ENCODE measurements at regions not wholly inside any gene's neighbourhood (a gene's known extent, or its start where the extent isn't known, plus 50 kb on each side); places are given as distances from the start of the nearest gene placed in this dataset.
"Not testable (repeated sequence)": the region's sequence is repeated elsewhere in the genome, so short reads cannot be mapped to it uniquely, and the experiment has no call there.

- no peak for TF ChIP-seq CTCF (IDR thresholded peaks at IDR 0.05 in 8 of 11, conservative IDR thresholded peaks at IDR 0.05 in 3 of 11)
- TF ChIP-seq POLR2A (IDR thresholded peaks at IDR 0.05) = no peak
- TF ChIP-seq POLR2AphosphoS5 (IDR thresholded peaks at IDR 0.05) = no peak
- Histone ChIP-seq H3K27ac (no peak overlapping the region), H3K27me3 (replicated peaks in 1 of 7) (no peaks in the 10 kb centered on the region), H3K9me3 (peaks cover 0 to 24% (median 9%) of the 10 kb centered on the region in 8 donors), H3K4me1 (no peaks in the 10 kb centered on the region), H3K36me3 (no peaks in the 10 kb centered on the region), H3K4me3 (no peak overlapping the region)
- 77 to 94% (median 88%) methylated on average over 2 of the region's 2 CpGs for WGBS, 5 donors
- intact Hi-C loops (cut with DNase I; ENCODE audit: low total_unique reads) = no loop called here
- no peak for DNase-seq
Observed at GRCh38 chr7:125316466-125316865, 386.8 kb upstream of the POT1 start.

GRCh38 chr7:125299003-125299765 lies 369.6 kb upstream of the POT1 start:
- Histone ChIP-seq H3K27ac (no peak overlapping the region), H3K27me3 (replicated peaks in 1 of 7) (no peaks in the 10 kb centered on the region), H3K9me3 (peaks cover 0 to 13% (median 2%) of the 10 kb centered on the region in 8 donors), H3K4me1 (no peaks in the 10 kb centered on the region), H3K36me3 (no peaks in the 10 kb centered on the region), H3K4me3 (no peak overlapping the region)
- 91 to 96% (median 92%) methylated on average over 16 to 18 of the region's 18 CpGs for WGBS, 5 donors
- intact Hi-C loops (cut with DNase I; ENCODE audit: low total_unique reads) = no loop called here
- TF ChIP-seq CTCF (IDR thresholded peaks at IDR 0.05 in 8 of 11, conservative IDR thresholded peaks at IDR 0.05 in 3 of 11) (no peak), POLR2AphosphoS5 (IDR thresholded peaks at IDR 0.05) (no peak), POLR2A (IDR thresholded peaks at IDR 0.05) (no peak)
- DNase-seq = no peak

GRCh38 chr7:125279961-125280360 lies 350.3 kb upstream of the POT1 start:
- 55 to 74% (median 61%) methylated on average over 2 of the region's 2 CpGs for WGBS, 5 donors
- H3K4me3 ChIP-seq = no peak overlapping the region
- peaks cover 0 to 5% (median 1%) of the 10 kb centered on the region in 8 donors for H3K9me3 ChIP-seq
- TF ChIP-seq CTCF (IDR thresholded peaks at IDR 0.05 in 8 of 11, conservative IDR thresholded peaks at IDR 0.05 in 3 of 11) (no peak), POLR2A (IDR thresholded peaks at IDR 0.05) (no peak), POLR2AphosphoS5 (IDR thresholded peaks at IDR 0.05) (no peak)
- no peaks in the 10 kb centered on the region for H3K4me1 ChIP-seq
- H3K27me3 ChIP-seq (replicated peaks in 1 of 7) = no peaks in the 10 kb centered on the region
- no peak for DNase-seq
- no peak overlapping the region for H3K27ac ChIP-seq
- intact Hi-C loops (cut with DNase I; ENCODE audit: low total_unique reads) = no loop called here
- no peaks in the 10 kb centered on the region for H3K36me3 ChIP-seq

- Histone ChIP-seq H3K4me1 (no peaks in the 10 kb centered on the region), H3K36me3 (no peaks in the 10 kb centered on the region)
Observed at GRCh38 chr7:125278318-125278717, 348.7 kb upstream of the POT1 start.

GRCh38 chr7:125274742-125275141 lies 345.1 kb upstream of the POT1 start:
- H3K27me3 ChIP-seq (replicated peaks in 1 of 7); H3K4me1 ChIP-seq; H3K27ac ChIP-seq; H3K36me3 ChIP-seq; H3K4me3 ChIP-seq; DNase-seq; intact Hi-C loops (cut with DNase I; ENCODE audit: low total_unique reads): not testable (repeated sequence)
- 84 to 92% (median 90%) methylated on average over 6 of the region's 6 CpGs for WGBS, 5 donors
- H3K9me3 ChIP-seq = peaks cover 0 to 18% (median 3%) of the 10 kb centered on the region in 8 donors

More at GRCh38 chr7:125278318-125278717, 348.7 kb upstream of the POT1 start:
- intact Hi-C loops (cut with DNase I; ENCODE audit: low total_unique reads) = no loop called here
- no peak overlapping the region for H3K4me3 ChIP-seq
- no peak for DNase-seq
- peaks cover 0 to 18% (median 3%) of the 10 kb centered on the region in 8 donors for H3K9me3 ChIP-seq
- WGBS, 5 donors = 63 to 77% (median 71%) methylated on average over 1 of the region's 1 CpG
- no peak overlapping the region for H3K27ac ChIP-seq
- no peaks in the 10 kb centered on the region for H3K27me3 ChIP-seq (replicated peaks in 1 of 7)
- TF ChIP-seq POLR2AphosphoS5 (IDR thresholded peaks at IDR 0.05) (no peak), CTCF (IDR thresholded peaks at IDR 0.05 in 8 of 11, conservative IDR thresholded peaks at IDR 0.05 in 3 of 11) (no peak), POLR2A (IDR thresholded peaks at IDR 0.05) (no peak)

- H3K36me3 ChIP-seq; intact Hi-C loops (cut with DNase I; ENCODE audit: low total_unique reads); H3K27ac ChIP-seq; H3K4me3 ChIP-seq; H3K27me3 ChIP-seq (replicated peaks in 1 of 7); DNase-seq; H3K4me1 ChIP-seq; H3K9me3 ChIP-seq: not testable (repeated sequence)
- 90 to 94% (median 93%) methylated on average over 13 of the region's 13 CpGs for WGBS, 5 donors
Observed at GRCh38 chr7:125264174-125264856, 334.7 kb upstream of the POT1 start.

Data from spleen (tissue), 11 donors.